ENCODE measurements at regions not wholly inside any gene's neighbourhood (a gene's known extent, or its start where the extent isn't known, plus 50 kb on each side); places are given as distances from the start of the nearest gene placed in this dataset.
"Not testable (repeated sequence)": the region's sequence is repeated elsewhere in the genome, so short reads cannot be mapped to it uniquely, and the experiment has no call there.

GRCh38 chr4:189592890-189593289, 347.8 kb upstream of the FRG1 start:
- no peak for DNase-seq (ENCODE audit: low spot score)

DNA sequence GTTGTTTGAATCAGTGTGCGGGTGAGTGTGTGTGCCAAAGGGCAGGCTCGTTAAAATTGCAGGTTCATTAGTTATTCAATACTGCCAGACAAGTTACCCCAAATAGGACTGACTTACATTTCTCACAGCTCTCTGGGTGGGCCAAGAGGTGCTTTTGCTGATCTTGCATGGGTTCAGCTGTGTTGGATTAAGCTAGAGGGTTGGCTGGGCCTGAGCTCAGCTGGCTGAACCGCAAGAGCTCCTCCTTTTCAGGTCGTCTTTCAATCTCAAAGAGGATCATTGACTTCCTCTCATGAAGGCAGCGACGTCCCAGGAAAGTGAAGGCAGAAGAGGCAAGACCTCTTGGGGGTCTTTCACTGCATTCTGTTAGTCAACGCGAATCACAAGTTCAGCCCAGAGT, 343.3 kb upstream of the FRG1 start:
- DNase-seq (ENCODE audit: low spot score) = no peak

DNA sequence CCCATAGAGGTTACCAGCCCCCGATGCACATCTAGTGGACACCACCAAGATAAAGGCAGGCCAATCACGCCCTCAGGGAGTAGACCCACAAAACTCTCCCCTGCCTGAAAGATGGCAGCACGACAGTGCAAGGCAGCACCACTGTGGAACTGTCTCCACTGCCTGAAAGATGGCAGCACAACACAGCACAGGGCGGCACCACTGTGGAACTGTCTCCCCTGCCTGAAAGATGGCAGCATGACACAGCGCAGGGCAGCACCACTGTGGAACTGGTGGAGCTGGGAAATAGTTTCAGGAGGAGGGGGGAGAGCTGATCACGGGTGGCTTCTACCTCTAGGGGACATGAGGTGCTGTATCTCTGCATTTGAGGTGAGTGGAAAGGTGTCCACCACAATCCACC, 340.4 kb upstream of the FRG1 start:
- no peak for DNase-seq (ENCODE audit: low spot score)

DNA sequence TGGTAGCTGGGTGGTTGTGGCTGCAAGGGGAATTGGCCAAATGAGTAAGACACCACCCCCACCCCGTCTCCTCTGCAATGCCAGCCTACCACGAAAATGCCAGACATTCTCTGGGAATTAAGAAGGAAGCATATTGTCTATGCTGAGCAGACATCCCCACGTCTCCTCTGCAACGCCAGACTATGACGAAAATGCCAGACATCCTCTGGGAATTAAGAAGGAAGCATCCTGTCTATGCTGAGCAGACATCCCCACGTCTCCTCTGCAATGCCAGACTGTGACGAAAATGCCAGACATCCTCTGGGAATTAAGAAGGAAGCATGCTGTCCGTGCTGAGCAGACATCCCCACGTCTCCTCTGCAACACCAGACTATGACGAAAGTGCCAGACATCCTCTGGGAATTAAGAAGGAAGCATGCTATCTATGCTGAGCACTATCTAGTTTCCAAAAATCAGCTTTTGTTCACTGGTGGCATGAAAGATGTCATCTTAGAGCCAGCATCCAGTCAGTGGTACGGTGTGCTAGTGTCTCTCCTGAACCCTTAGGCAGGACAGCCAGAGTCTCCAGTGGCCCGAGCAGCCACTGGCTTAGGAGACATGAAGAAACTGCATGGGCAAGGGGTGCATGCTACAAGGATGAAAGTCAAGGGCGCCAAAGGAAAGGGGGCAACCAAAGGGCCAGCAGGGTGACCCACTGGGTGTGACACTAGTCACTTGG, 339.8 kb upstream of the FRG1 start:
- no peak for DNase-seq (ENCODE audit: low spot score)

DNA sequence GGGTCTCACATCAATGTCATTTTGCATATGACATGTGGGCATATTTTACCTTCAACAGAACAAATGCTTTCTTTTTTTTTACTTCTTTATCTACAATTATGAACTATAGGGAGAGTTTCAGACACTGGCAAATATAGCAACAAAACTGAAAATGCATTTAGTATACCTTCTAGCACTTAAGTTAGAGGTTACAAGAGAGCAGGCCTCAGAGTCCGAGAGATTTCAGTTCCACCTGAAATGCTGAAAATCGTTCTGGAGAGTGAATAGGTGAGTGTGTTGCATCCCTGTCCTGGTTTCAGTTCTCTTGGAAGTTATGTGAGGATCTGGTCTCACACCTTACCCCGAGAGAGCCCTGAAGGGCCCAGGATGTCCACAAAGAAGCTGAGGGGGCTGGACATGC, 337.8 kb upstream of the FRG1 start:
- DNase-seq (ENCODE audit: low spot score) = not testable (repeated sequence)

DNA sequence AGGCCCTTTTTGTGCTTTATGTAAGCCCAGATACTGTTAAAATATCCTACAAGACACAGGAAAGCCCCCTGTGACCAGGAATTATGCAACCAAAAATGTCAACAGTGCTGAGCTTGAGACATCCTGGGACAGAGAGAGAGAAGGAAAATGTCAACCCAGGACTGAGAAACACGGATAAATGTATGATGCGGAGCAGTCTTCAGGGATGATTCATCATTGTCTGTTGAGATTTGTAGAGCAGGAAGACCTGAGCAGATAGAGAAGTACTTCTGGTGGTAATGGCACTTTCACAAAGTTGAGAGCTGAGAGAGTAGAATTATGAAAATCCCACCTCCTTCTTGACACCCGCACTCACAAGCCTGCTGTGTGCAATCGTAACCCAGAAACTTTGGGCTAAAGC, 330.1 kb upstream of the FRG1 start:
- not testable (repeated sequence) for DNase-seq (ENCODE audit: low spot score)

DNA sequence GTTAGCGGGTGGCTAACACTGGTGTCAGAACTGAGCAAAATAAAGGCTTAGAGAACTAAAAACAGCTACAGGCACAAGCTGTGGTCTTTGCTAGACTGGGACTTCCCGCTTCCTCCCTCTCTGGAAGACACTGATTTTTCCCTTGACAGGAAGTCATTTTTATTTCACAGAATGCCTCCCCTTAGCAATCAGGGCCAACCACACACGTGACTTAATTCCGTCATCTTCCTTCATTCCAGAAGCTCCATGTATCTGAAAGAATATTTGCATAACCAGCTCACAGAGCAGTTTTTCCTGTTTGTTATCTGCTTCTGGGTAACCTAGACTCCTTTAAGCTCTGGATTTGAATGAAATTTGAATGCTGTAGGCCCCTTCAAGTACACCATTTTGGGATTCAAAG, 327.5 kb upstream of the FRG1 start:
- no peak for DNase-seq (ENCODE audit: low spot score)

DNA sequence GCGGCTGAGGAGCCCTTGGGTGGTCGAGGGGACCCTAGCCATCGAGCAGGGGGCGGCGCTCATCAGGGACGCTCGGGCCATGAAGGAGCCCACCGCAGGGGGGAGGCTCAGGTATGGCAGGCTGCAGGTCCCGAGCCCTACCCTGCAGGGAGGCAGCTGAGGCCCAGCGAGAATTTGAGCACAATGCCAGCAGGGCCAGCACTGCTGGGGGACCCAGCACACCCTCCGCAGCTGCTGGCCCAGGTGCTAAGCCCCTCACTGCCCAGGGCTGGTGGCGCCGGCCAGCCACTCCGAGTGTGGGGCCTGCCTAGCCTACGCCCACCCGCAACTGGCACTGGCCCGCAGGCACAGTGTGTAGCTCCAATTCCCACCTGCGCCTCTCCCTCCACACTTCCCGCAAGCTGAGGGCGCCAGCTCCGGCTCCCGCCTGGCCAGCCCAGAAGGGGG, 325.4 kb upstream of the FRG1 start:
- no peak for DNase-seq (ENCODE audit: low spot score)

DNA sequence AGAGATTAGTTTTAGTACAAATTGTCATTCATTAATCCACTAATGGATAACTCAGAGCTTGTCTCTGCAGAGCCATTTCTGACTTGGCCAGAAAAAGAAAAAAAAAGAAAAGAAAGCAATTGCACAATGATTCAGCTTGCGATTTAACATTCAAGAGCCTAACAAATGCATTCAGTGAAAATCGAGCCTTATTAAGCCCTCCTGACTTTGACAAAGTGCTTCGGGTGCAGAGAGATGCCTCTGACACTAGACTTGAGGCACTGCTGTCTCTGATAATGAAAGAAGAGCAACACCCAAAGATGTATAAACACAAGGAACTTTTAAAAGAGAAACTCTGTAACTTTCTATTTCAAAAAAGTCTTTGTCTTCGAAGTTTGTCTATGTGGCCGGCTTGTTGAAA, 322.9 kb upstream of the FRG1 start:
- DNase-seq (ENCODE audit: low spot score) = not testable (repeated sequence)

DNA sequence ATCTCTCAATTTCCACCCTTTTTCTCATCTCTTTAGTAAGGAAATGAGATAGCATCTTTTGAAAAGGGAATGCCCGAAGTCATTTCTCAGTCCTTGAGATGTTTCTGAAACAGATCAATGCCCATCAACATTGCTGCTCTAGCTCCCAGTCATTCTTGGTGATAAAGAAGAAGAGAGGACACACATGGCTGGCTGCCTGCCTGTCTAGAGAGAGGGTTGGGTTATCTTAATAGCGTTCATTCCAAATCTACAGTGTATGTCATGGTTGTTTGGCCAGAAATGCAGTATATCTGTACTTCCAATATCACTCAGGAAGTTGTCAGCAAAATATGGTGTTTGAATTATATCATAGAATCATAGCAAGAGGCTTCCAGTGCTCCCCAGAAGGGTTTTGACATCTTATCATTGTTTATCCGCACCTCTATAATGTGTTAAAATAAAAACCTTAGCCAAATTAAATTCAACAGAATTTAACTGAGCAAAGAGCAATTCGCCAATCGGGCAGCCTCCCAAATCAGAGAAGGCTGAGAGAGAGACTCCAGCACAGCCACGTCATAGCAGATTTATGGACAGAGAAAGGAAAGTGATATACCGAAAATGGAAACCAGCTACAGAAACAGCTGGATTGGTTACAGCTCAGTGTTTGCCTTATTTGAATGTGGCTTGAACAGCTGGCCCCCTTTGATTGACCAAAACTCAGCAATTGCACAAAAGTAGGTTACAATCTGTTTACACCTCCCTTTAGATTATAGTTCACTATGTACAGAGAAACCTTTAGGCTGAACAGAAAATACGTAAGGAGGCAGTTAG, 321.0 kb upstream of the FRG1 start:
- DNase-seq (ENCODE audit: low spot score) = not testable (repeated sequence)

DNA sequence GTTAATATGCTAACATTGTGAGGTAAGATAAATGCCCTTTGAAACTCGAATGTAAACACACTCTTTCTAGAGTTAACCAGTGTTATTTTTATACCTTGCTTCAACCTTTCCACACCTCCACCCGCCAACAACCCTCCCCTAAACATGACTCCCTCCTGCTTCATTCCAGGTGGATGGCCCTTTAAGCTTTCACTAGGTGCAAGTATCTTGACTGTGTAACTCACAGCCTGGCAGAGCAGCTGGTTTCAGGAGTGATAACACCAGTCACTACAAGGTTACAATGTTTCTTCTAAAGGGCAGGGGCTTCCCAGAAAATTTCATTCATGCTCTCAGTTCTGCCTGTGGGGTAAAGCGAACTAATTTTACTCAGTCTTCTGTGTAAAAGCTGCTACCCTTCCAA, 318.1 kb upstream of the FRG1 start:
- DNase-seq (ENCODE audit: low spot score) = not testable (repeated sequence)

DNA sequence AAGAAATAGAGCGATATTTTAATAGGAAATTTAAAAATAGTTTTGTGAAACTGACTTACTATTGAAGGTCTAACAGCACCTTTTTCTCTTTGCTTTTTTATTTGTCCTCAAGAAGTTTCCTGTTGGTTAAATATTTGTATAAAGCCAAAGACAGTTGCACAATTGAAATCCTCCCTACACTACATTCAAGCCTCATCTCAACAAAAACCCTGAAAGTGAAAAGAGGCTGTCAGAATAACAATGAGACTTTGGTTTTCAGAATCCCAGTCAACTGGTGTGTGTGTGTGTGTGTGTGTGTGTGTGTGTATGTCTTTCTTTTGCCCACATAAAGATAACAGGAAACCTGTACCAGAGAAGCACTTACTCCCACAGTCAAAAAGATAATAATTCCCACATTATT, 313.6 kb upstream of the FRG1 start:
- not testable (repeated sequence) for DNase-seq (ENCODE audit: low spot score)

DNA sequence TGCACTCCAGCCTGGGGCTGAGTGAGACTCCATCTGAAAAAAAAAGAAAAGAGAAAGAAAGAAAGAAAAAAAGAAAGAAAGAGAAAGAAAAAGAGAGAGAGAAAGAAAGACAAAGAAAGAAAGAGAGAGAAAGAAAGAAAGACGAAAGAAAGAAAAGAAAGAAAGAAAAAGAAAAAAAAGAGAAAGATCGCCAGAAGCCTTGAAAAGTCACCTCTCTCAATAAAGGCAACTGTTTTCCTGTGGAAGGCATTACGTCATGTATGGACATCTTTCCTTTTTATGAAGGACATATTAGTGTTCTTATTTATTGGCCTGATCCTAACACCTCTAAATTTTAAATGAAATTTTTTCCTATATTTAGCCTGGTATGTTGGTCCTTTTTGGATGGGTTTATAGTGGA, 310.9 kb upstream of the FRG1 start:
- not testable (repeated sequence) for DNase-seq (ENCODE audit: low spot score)

GRCh38 chr4:189630913-189631567, 309.6 kb upstream of the FRG1 start:
- not testable (repeated sequence) for DNase-seq (ENCODE audit: low spot score)

DNA sequence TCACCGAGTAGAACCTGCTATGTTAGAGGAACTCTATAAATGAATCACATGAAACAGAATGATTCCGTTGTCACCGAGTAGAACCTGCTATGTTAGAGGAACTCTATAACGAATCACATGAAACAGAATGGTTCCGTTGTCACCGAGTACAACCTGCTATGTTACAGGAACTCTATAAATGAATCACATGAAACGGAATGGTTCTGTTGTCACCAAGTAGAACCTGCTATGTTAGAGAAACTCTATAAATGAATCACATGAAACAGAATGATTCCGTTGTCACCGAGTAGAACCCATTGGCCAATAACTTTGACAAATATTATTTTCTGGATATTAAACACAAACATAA, 309.1 kb upstream of the FRG1 start:
- not testable (repeated sequence) for DNase-seq (ENCODE audit: low spot score)

GRCh38 chr4:189650436-189650835, 290.2 kb upstream of the FRG1 start:
- DNase-seq (ENCODE audit: low spot score) = not testable (repeated sequence)

GRCh38 chr4:189653130-189653653, 287.5 kb upstream of the FRG1 start:
- not testable (repeated sequence) for DNase-seq (ENCODE audit: low spot score)

- not testable (repeated sequence) for DNase-seq (ENCODE audit: low spot score)
Observed at GRCh38 chr4:189653983-189654382, 286.7 kb upstream of the FRG1 start.

DNA sequence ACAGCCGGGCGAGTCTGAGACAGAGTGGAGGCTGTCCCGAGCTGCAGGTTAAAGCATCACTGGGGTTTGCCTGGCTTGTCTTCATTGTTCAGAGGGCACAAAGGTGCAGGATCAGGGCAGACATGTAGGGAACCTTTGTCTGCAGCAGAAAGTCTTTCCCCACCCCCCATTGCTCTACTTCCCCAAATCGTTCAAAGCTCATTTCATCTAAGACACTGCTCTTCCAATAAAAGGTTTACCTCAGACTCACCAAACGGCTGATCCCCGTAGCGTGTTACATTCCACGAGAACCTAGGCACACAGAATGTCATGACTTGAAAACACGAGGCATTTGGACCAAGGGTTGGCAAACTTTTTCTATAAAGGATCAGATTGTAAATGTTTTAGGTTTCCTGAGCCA, 286.3 kb upstream of the FRG1 start:
- DNase-seq (ENCODE audit: low spot score) = not testable (repeated sequence)

DNA sequence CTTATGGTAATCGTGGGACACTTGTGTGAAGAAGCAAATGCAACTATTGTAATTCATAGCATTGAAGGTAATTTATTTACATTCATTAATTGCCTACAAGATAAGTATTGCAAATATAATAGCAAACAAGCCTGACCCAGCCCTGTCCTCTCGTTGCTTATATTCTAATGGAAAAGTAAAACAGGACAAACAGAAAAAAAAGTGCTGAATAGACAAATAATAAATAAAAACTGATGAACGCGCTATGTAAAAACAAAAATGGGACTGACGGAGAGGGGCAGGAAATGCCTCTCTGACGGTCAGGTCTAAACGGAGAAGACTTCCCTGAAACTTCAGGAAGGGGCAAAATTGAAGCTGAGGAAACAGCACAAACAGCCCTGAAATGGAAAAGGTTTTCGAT, 284.9 kb upstream of the FRG1 start:
- not testable (repeated sequence) for DNase-seq (ENCODE audit: low spot score)

DNA sequence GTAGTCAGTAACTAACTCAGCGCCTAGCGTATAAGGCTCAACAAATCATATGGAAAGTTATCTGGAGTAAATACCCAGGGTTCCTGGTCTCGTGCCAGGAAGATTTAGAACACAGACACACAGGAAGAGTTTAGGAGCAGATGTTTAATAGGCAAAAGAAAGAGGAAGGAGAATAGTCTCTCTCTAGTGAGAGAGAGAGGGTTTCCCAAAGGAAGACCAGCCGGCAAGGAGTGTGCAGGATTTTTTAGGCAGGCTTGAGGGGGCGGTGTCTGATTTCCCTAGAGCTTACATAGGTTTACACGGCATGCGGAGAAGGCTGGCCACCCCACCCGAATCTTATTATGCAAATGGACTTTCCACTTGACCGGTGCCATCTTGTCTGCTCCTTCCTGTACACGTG, 284.0 kb upstream of the FRG1 start:
- DNase-seq (ENCODE audit: low spot score) = no peak

GRCh38 chr4:189658259-189658658, 282.4 kb upstream of the FRG1 start:
- DNase-seq (ENCODE audit: low spot score) = not testable (repeated sequence)

Data from HT-29 (cell line).